CD8-positive, alpha-beta memory T cell (primary cell): ENCODE measurements at regions not wholly inside any gene's neighbourhood (a gene's known extent, or its start where the extent isn't known, plus 50 kb on each side); places are given as distances from the start of the nearest gene placed in this dataset.

ENCODE experiments used
- CTCF ChIA-PET: fragments of 350-600 bp; sonication (Branson Sonifier 250); formaldehyde crosslinking; loops from one replicate; lab custom pipeline; 2021; ENCODE audit warnings: antibody characterized with exemption; lab: Charles Lee
- POLR2A ChIA-PET: fragments of 350-600 bp; sonication (Branson Sonifier 250); formaldehyde crosslinking; loops from one replicate; lab custom pipeline; 2021; ENCODE audit warnings: antibody characterized with exemption; lab: Charles Lee
- DNase-seq, 5 donors: peaks; one replicate each; pipeline versions ENCODE4 v3.0.0 to v3.0.0-alpha.2; 2020 to 2022; ENCODE audit warnings: mixed read lengths in 1 of 5
- H3K27ac ChIP-seq: one replicate; pipeline ENCODE4 v1.7.0; 2013; ENCODE audit warnings: low read depth, mild to moderate bottlenecking, low read length, moderate library complexity
- H3K27me3 ChIP-seq: 2 replicates; pipeline ENCODE4 v1.7.0; 2013; ENCODE audit warnings: low read length, mild to moderate bottlenecking; ENCODE audit not compliant: insufficient read depth, poor library complexity, severe bottlenecking
- H3K36me3 ChIP-seq: 2 replicates; pipeline ENCODE4 v1.7.0; 2013; ENCODE audit warnings: mild to moderate bottlenecking, low read length, moderate library complexity; ENCODE audit not compliant: insufficient read depth
- H3K4me1 ChIP-seq: 2 replicates; pipeline ENCODE4 v1.7.0; 2013; ENCODE audit warnings: mild to moderate bottlenecking, low read length, moderate library complexity; ENCODE audit not compliant: insufficient read depth
- H3K4me3 ChIP-seq: 2 replicates; pipeline ENCODE4 v1.7.0; 2013; ENCODE audit warnings: mild to moderate bottlenecking, low read length
- H3K9me3 ChIP-seq: 2 replicates; pipeline ENCODE4 v1.7.0; 2013; ENCODE audit warnings: mild to moderate bottlenecking, low read length
- H3K27ac Mint-ChIP-seq, 8 donors: one replicate each; pipeline ENCODE4 v1.8.0; 2020 to 2021; ENCODE audit warnings: mixed read lengths in 8 of 8, mild to moderate bottlenecking in 6 of 8, inconsistent platforms in 3 of 8, moderate library complexity in 3 of 8
- H3K27me3 Mint-ChIP-seq, 2 donors: one replicate each; pipeline ENCODE4 v1.8.0; 2020 to 2021; ENCODE audit warnings: mixed read lengths in 2 of 2, mild to moderate bottlenecking in 1 of 2, moderate library complexity in 1 of 2
- H3K36me3 Mint-ChIP-seq, 3 donors: one replicate each; pipeline ENCODE4 v1.8.0; 2020 to 2021; ENCODE audit warnings: mixed read lengths in 3 of 3, inconsistent platforms in 1 of 3, mild to moderate bottlenecking in 1 of 3
- H3K4me1 Mint-ChIP-seq, 3 donors: one replicate each; pipeline ENCODE4 v1.8.0; 2020 to 2021; ENCODE audit warnings: mixed read lengths in 3 of 3, inconsistent platforms in 1 of 3, mild to moderate bottlenecking in 1 of 3
- H3K4me3 Mint-ChIP-seq, 7 donors: one replicate each; pipeline ENCODE4 v1.8.0; 2020 to 2021; ENCODE audit warnings: mixed read lengths in 7 of 7, mild to moderate bottlenecking in 6 of 7, moderate library complexity in 4 of 7, inconsistent platforms in 2 of 7
- H3K9me3 Mint-ChIP-seq, 5 donors: one replicate each; pipeline ENCODE4 v1.8.0; 2020 to 2022; ENCODE audit warnings: mixed read lengths in 5 of 5, mild to moderate bottlenecking in 3 of 5, moderate library complexity in 2 of 5, inconsistent platforms in 1 of 5

DNA sequence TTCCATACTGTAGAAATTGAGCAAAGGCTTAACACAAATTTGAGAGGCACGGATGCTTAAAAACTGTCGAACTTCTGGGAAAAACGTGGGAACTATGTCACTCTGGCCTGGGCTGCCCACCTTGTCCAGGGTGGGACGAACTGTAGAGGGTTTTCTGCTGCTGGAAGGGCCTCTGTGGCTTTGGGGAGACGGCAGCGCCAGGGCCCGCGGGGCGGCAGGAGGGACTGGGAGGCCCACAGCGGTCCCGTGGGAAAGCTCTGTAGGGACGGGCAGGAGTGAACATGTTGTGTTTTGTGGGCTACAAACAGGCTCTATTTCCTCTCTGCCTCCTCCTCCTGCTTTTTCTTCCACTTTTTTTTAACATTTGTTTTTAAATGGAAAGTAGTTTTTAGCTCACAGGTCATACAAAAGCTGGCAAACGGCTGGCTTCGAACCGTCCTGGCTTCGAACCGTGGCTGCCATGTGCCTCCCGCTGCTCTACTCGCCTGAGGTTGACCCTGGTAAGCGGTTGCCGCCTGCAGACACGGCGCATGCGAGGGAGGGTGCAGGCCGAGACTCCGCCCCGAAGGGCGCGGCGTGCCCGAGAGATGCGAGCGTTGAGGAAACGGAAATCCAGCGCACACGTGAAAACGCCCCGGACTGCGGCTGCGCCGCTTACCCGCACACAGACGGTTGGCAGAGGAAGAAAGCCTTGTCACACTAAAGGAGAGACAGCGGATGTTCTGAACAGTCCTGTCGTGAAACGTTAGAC is 382.3 kb upstream of the ZFP42 start:
- ChIA-PET POLR2A (no interaction called here), CTCF (no interaction called here)

GRCh38 chr4:187615972-187616371 is 379.6 kb upstream of the ZFP42 start:
- H3K27me3 ChIP-seq = no peaks in the 10 kb centered on the region
- no peak for DNase-seq
- H3K27me3 Mint-ChIP-seq = no peaks in the 10 kb centered on the region
- ChIA-PET CTCF (no interaction called here), POLR2A (no interaction called here)
- peaks cover 9 to 14% (median 13%) of the 10 kb centered on the region in 5 donors for H3K9me3 Mint-ChIP-seq
- no peaks in the 10 kb centered on the region for H3K4me1 ChIP-seq
- no peak overlapping the region for H3K4me3 ChIP-seq
- H3K36me3 Mint-ChIP-seq = no peaks in the 10 kb centered on the region
- H3K4me3 Mint-ChIP-seq = no peak overlapping the region
- no peak overlapping the region for H3K27ac ChIP-seq
- no peak overlapping the region for H3K27ac Mint-ChIP-seq
- H3K36me3 ChIP-seq = no peaks in the 10 kb centered on the region
- H3K9me3 ChIP-seq = no peaks in the 10 kb centered on the region
- H3K4me1 Mint-ChIP-seq = no peaks in the 10 kb centered on the region

More for the DNA sequence above, 382.3 kb upstream of the ZFP42 start:
- Histone ChIP-seq H3K4me1 (no peaks in the 10 kb centered on the region), H3K36me3 (no peaks in the 10 kb centered on the region), H3K27ac (no peak overlapping the region), H3K27me3 (no peaks in the 10 kb centered on the region), H3K9me3 (no peaks in the 10 kb centered on the region), H3K4me3 (no peak overlapping the region)
- no peak for DNase-seq
- H3K9me3 Mint-ChIP-seq = peaks cover 9 to 14% (median 12%) of the 10 kb centered on the region in 5 donors
- no peaks in the 10 kb centered on the region for H3K36me3 Mint-ChIP-seq
- H3K4me1 Mint-ChIP-seq = no peaks in the 10 kb centered on the region
- H3K27me3 Mint-ChIP-seq = no peaks in the 10 kb centered on the region
- H3K27ac Mint-ChIP-seq = no peak overlapping the region
- no peak overlapping the region for H3K4me3 Mint-ChIP-seq

DNA sequence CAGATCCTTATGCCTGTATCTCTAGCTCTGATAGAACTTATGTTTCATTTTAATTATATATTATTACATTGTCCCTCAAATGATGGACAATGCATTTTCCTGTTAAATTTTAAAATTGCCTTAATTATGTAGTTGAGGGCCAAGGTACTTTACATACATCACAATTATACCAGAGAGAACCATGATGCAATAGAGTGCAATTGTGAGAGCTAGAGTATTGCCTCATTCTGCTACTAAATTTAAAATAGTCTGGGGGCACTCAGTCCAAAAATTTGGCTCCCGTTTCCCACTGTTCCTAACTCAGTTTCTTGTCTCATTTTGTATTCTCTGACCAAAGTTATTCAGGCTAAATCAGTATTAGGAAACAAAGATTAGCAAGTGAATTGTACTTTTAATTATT is 378.5 kb upstream of the ZFP42 start:
- Histone ChIP-seq H3K4me3 (no peak overlapping the region), H3K36me3 (no peaks in the 10 kb centered on the region), H3K27ac (no peak overlapping the region), H3K9me3 (no peaks in the 10 kb centered on the region), H3K27me3 (no peaks in the 10 kb centered on the region), H3K4me1 (no peaks in the 10 kb centered on the region)
- Mint-ChIP-seq H3K27me3 (no peaks in the 10 kb centered on the region), H3K27ac (no peak overlapping the region), H3K4me3 (no peak overlapping the region), H3K36me3 (no peaks in the 10 kb centered on the region), H3K9me3 (peaks cover 3 to 14% (median 9%) of the 10 kb centered on the region in 5 donors), H3K4me1 (no peaks in the 10 kb centered on the region)
- DNase-seq = no peak
- ChIA-PET CTCF (no interaction called here), POLR2A (no interaction called here)

DNA sequence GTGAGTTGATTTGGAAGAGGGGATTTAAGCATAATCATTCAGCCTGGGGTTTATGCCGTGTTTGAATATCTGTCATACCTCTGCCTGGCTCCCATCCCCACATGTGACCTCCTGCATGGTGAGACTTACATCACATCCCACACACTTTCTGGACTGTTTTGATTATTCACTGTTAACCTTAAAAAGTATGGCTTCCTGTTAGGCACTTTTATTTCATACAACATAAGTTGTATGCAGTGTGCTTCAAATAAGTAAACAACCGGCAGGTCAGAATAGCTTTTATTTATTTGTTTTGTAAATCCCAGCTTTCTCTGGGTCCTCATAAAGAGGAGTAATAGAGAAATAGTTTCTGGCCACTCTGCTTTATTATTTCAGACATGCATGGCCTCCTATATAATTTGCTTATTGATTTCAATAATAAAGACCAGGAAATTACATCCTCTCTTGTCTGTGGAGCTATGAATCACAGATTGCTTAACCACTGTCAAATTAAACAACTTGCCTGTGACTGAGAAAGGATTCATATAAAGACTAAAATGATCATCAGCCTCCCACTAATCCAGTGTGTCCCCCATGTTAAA is 376.8 kb upstream of the ZFP42 start:
- H3K36me3 Mint-ChIP-seq = no peaks in the 10 kb centered on the region
- no peak overlapping the region for H3K4me3 Mint-ChIP-seq
- DNase-seq = no peak
- Histone ChIP-seq H3K9me3 (no peaks in the 10 kb centered on the region), H3K27me3 (no peaks in the 10 kb centered on the region), H3K4me3 (no peak overlapping the region), H3K4me1 (no peaks in the 10 kb centered on the region), H3K27ac (no peak overlapping the region), H3K36me3 (no peaks in the 10 kb centered on the region)
- peaks cover 2 to 22% (median 9%) of the 10 kb centered on the region in 5 donors for H3K9me3 Mint-ChIP-seq
- no peaks in the 10 kb centered on the region for H3K4me1 Mint-ChIP-seq
- H3K27me3 Mint-ChIP-seq = no peaks in the 10 kb centered on the region
- CTCF ChIA-PET = no interaction called here
- no peak overlapping the region for H3K27ac Mint-ChIP-seq
- POLR2A ChIA-PET = no interaction called here

- H3K4me1 Mint-ChIP-seq = no peaks in the 10 kb centered on the region
- no peaks in the 10 kb centered on the region for H3K36me3 Mint-ChIP-seq
- CTCF ChIA-PET = no interaction called here
- DNase-seq = no peak
- peaks cover 0 to 25% (median 12%) of the 10 kb centered on the region in 5 donors for H3K9me3 Mint-ChIP-seq
- no peak overlapping the region for H3K4me3 Mint-ChIP-seq
- H3K27me3 ChIP-seq = no peaks in the 10 kb centered on the region
- H3K27ac Mint-ChIP-seq = no peak overlapping the region
- no peaks in the 10 kb centered on the region for H3K4me1 ChIP-seq
- H3K36me3 ChIP-seq = no peaks in the 10 kb centered on the region
- no peaks in the 10 kb centered on the region for H3K9me3 ChIP-seq
- H3K27me3 Mint-ChIP-seq = no peaks in the 10 kb centered on the region
- POLR2A ChIA-PET = no interaction called here
- H3K27ac ChIP-seq = no peak overlapping the region
- no peak overlapping the region for H3K4me3 ChIP-seq
Observed at GRCh38 chr4:187619319-187619718, 376.3 kb upstream of the ZFP42 start.

- Mint-ChIP-seq H3K36me3 (no peaks in the 10 kb centered on the region), H3K9me3 (peaks cover 10 to 18% (median 11%) of the 10 kb centered on the region in 5 donors), H3K4me1 (no peaks in the 10 kb centered on the region), H3K4me3 (no peak overlapping the region), H3K27me3 (no peaks in the 10 kb centered on the region), H3K27ac (no peak overlapping the region)
- ChIA-PET POLR2A (no interaction called here), CTCF (no interaction called here)
- no peak for DNase-seq
- Histone ChIP-seq H3K4me3 (no peak overlapping the region), H3K27me3 (no peaks in the 10 kb centered on the region), H3K4me1 (no peaks in the 10 kb centered on the region), H3K36me3 (no peaks in the 10 kb centered on the region), H3K27ac (no peak overlapping the region), H3K9me3 (no peaks in the 10 kb centered on the region)
Observed at GRCh38 chr4:187632260-187632995, 363.1 kb upstream of the ZFP42 start.

GRCh38 chr4:187633245-187633644 is 362.3 kb upstream of the ZFP42 start:
- Mint-ChIP-seq H3K4me1 (no peaks in the 10 kb centered on the region), H3K9me3 (peaks cover 7 to 19% (median 14%) of the 10 kb centered on the region in 5 donors), H3K27ac (no peak overlapping the region), H3K36me3 (no peaks in the 10 kb centered on the region), H3K4me3 (no peak overlapping the region), H3K27me3 (no peaks in the 10 kb centered on the region)
- Histone ChIP-seq H3K27me3 (no peaks in the 10 kb centered on the region), H3K27ac (no peak overlapping the region), H3K4me1 (no peaks in the 10 kb centered on the region), H3K36me3 (no peaks in the 10 kb centered on the region), H3K9me3 (no peaks in the 10 kb centered on the region), H3K4me3 (no peak overlapping the region)
- no peak for DNase-seq
- POLR2A ChIA-PET = no interaction called here
- CTCF ChIA-PET = no interaction called here

GRCh38 chr4:187656959-187657358 is 338.6 kb upstream of the ZFP42 start:
- H3K27me3 ChIP-seq = no peaks in the 10 kb centered on the region
- no peaks in the 10 kb centered on the region for H3K36me3 ChIP-seq
- no peak for DNase-seq
- no peak overlapping the region for H3K4me3 ChIP-seq
- H3K4me1 ChIP-seq = no peaks in the 10 kb centered on the region
- peaks cover 0 to 22% (median 6%) of the 10 kb centered on the region in 5 donors for H3K9me3 Mint-ChIP-seq
- no peak overlapping the region for H3K4me3 Mint-ChIP-seq
- no peak overlapping the region for H3K27ac Mint-ChIP-seq
- no peaks in the 10 kb centered on the region for H3K4me1 Mint-ChIP-seq
- peaks cover 4% of the 10 kb centered on the region for H3K9me3 ChIP-seq
- H3K36me3 Mint-ChIP-seq = peaks cover 0 to 2% (median 0%) of the 10 kb centered on the region in 3 donors
- CTCF ChIA-PET = no interaction called here
- H3K27ac ChIP-seq = no peak overlapping the region
- POLR2A ChIA-PET = no interaction called here
- H3K27me3 Mint-ChIP-seq = no peaks in the 10 kb centered on the region
